NOMO-1 treated with DMSO at 0.1 percent for 48 hours (cell line): ENCODE measurements at regions not wholly inside any gene's neighbourhood (a gene's known extent, or its start where the extent isn't known, plus 50 kb on each side); places are given as distances from the start of the nearest gene placed in this dataset.

Experiments
- DNase-seq: peaks from one replicate; lab custom pipeline; 2025; ENCODE audit not compliant: unreplicated experiment; lab: John Stamatoyannopoulos, UW

GRCh38 chr14:54342806-54343205 is 54.0 kb upstream of the CDKN3 start:
- DNase-seq: no peak

- DNase-seq: no peak
Observed at GRCh38 chr14:54343272-54344121, 53.3 kb upstream of the CDKN3 start.

GRCh38 chr14:54344445-54344844 is 52.4 kb upstream of the CDKN3 start:
- DNase-seq: no peak

GRCh38 chr14:54346257-54346656 is 50.5 kb upstream of the CDKN3 start:
- no peak for DNase-seq
